Stromal cell of bone marrow (primary cell): ENCODE measurements at regions not wholly inside any gene's neighbourhood (a gene's known extent, or its start where the extent isn't known, plus 50 kb on each side); places are given as distances from the start of the nearest gene placed in this dataset.
A peak's percentile ranks its signal among the peaks of the same experiment; 100 is the strongest.

Source experiments
- DNase-seq: peaks from one replicate; pipeline ENCODE4 v3.0.0-alpha.2; 2012; ENCODE audit warnings: low read depth

DNA sequence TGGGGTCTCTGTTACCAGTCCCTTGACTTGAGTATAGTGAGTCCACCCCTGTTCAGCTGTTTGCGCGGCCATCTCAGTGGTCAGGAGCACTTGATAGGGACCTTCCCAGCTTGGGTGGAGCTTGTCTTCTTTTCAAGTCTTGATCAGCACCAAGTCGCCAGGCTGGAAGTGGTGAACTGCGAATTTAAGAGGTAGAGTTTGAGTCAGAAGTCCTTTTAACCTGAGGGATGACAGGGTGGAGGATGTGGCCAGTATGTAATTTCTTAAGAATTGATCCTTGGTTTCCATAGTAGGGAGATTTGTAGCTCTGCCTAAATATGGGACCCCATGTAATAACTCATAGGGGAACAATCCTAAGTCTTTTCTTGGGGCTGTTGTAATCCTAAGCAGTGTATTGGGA lies 86.3 kb upstream of the XCR1 start:
- no peak for DNase-seq

DNA sequence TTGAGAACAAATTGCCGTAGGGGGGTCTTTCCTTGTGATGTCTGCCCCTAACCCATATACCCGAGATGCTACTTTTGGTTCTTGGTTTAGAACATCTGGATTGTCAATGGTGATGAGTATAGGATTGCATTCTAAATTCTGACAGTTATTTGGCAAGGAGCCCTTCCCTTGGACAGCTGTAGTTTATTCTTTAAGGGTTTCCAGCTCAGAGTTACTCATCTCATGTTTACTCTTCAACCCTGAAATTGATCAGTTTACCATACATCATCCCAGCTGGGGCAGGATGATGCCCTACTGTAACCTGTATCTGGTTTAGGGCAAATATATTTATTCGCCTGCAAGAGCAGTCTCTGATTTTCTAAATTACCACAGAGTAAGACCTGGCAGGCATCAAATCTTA lies 85.7 kb upstream of the XCR1 start:
- no peak for DNase-seq

DNA sequence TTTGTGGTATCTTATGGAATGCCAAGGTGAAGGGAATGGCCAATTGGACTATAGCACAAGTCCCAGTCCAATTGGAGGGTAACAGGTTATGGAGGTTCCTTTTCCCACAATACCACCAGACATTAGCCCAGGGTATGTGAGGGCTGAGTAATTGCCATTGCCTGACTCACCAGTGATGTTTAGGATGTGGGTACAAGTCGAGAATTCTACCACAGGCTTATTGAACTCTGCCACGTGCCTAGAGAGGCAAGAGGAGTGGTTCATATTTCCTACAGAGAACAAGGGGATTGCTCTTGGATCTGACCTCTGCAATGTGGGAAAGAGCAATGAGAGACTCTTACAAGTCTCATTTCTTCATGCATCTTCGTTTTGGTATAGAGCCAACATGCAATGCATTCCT lies 85.0 kb upstream of the XCR1 start:
- no peak for DNase-seq

DNA sequence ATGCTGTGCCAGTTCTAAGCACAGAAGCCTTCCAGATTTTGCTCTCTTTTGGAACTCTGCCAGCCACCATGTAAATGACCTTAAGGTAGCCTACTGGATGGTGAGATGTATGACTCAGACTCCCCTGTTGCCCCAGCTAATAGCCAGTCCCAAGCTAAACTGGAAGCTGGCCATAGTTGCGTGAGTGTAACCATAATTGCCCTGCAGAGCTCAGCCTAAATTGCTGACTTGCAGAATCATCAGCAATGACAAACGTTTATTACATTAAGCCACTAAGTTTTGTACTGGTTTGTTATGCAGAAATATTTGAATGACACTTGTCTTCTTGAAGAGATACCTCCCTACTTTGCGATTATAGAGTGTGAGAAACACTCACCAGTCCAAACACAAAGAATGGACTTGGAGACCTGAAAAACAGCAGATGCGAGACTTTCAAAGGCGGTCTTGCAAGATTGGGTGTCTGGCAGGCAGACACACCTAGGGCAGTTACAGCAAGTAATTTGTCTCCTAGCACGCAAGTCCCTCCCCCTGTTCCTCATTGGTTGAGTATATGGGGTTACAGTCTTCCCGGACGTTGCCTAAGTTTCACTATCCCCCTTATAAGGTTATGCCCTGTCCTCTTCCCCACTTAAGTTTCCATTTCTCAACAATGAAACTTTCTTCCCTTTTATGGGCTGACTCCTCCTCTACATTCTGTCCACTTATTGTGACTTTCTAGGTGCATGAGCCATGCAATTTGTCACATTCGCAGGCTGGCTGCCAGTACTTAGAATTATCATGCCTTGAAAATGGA lies 83.6 kb upstream of the XCR1 start:
- peak; percentile 93 for DNase-seq

DNA sequence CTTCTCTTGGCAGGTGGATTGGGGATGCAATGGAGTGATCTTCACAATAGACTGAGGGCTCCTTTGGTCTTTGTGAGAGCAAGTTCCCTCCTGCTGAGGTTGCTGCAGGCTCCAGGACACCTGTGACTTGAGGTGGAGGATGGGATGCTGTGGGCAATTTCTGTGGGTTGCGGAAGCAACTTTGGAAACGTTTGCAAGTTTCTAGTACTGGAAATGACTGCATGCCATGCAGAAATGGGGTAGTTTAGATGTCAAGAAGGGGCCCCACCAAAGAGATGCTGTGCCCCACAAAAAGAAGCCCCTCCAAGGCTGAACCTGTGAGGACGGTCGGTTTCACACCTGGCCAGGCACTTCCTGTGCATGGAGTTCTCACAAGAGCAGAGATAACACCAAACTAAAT lies 80.4 kb upstream of the XCR1 start:
- no peak for DNase-seq

DNA sequence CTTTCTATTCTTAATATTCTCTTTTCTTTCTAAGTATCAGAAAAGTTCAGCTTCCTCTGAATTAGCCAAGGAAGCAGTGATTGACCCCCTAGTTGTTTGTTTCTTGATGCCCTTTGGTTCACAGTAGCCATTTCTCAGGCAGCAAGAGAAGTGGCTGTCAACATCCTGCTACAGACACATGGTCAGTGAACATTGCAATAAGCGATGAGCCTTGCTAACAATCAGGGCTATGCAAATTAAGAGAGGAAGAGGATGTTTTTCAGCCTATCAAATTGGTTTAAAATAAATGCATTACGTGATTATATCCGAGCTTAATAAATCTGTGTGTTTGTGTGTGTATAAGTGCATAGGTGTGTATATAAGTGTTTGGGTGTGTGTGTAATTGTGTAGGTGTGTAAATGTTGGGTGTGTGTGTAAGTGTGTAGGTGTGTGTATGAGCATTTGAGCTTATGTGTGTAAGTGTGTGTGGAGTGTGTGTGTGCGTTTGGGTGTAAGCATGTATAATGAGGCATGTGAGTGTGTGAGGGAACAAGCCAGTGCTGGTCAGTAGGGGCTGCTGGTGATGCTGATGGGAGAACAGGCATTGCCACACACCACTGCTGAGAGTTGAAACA lies 78.1 kb upstream of the XCR1 start:
- DNase-seq = no peak

DNA sequence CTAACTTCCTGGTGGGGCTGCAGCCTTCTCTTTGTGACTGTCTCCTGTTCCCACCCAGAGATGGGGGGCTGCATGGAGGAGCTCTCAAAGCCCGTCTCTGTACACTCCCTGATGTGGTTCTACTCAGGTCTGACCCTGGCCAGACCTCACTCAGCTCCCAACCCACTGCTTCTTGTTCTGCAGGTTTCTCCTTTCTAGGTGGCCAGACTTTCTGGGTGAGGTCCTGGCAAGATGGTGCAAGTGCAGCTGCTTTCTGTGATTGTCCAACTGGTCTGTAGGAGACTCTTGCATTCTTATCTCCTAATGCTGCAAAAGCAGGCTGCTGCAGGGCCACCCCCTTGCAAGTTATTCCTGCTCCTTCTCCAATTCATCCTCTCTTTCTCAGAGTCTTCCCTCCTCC lies 77.4 kb upstream of the XCR1 start:
- DNase-seq = no peak

DNA sequence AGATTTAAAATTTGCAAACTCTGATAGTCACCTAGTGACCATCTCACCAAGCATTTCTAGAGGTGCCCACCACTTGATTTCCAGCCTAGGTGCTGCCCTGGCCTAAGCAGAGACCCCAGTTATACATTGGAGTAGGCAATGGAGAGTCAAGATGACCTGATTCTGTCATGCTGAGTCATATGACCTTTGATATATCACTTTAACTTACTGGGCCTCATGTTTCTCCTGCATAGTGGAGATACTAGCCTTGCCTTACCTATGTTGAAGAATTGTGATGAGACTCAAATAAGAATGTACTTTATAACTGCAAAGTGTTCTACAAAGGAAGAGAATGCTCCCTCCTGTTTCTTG lies 75.5 kb upstream of the XCR1 start:
- no peak for DNase-seq

DNA sequence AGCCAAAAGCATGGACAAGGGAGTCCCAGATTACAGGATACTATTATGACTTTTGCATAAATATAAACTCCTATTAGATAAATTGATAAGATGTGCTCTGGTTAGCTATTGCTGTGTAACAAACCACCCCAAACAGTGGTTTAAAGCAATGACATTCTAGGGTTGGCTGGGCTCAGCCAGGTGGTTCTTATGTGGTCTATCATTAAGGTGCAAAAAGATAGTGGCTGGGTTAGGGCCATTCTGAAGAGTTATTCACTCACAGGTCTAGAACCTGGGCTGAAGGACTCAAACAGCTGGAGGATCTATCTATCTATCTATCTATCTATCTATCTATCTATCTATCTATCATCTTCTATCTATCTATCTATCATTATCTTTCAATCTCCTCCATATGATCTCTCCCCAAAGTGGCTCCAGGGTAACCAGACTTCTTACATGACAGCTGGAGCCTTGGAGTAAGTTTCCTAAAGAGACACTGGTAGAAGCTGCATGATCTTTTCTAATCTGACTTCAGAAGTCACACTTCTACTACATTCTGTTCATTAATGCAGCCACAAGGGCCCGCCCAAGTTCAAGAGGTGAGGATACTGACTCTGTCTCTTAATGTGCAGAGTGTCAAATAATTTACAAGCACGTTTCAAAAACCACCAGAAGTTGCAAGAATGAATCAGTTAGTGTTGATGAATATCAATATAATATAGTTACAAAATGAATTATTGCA lies 74.9 kb upstream of the XCR1 start:
- DNase-seq = no peak

DNA sequence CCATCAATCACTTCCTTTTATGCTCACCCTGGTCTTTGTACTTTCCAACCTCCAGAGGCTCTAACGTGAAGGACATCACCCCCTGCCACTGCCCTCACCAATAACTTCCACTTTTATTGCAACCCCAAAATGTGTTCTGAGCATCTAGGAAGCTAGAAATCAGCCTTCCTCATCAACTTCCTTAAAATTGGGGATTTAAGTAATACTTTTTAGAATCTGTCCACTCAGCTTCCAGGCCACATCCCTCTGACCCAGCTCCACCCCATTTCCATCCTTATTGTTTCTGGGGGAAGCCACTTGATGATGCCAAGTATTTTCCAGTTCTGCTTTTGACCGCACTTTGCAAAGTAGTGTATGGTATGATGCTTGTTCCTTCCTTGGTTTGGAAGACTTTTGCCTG lies 73.5 kb upstream of the XCR1 start:
- no peak for DNase-seq

DNA sequence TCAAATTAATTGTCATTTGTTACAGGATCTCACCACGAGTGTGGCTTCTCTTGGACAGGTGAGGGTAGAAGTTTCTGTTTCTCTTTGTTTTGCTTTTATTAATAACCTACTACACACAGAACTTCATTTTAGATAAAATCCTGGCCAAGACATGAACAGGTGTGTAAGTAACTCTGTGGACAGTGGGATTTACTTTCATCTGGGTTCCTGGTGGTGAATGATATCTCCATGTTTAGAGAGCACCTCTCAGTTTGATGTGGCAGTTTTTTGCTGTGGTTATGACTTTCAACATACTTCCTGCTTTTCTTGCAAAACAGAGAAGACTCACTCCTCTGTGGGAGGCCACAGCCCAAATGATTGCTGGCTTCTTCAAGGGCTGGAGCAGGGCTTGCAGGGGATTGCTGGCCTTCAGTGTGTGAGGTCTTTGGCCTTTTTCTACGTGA lies 71.1 kb upstream of the XCR1 start:
- DNase-seq = peak; percentile 78

DNA sequence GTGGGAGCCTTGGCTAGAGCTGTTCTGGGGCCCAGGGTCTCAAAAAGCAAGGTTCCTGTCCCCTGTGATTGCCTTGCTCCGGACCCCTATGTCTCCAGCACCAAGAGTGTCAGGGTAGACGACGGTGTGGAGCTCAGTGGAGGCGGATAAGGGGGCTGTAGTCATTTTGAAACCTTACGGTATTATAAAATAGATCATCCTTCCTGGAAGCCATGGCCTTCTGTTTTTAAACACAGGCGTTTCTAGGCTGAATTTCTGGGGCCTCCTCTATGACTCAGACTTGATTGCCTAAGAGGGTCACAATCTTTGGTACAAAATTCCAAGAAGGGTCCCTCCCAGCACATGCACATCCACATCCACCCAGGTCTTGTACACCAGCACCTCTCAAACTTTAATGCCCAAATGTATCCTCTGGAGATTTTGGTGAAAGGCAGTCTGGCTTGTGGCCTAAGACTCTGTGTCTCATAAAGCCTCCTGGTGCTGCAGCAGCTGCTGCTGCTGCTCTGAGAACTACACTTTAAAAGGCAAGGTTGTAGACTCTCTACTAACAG lies 70.5 kb upstream of the XCR1 start:
- peak; percentile 89 for DNase-seq

DNA sequence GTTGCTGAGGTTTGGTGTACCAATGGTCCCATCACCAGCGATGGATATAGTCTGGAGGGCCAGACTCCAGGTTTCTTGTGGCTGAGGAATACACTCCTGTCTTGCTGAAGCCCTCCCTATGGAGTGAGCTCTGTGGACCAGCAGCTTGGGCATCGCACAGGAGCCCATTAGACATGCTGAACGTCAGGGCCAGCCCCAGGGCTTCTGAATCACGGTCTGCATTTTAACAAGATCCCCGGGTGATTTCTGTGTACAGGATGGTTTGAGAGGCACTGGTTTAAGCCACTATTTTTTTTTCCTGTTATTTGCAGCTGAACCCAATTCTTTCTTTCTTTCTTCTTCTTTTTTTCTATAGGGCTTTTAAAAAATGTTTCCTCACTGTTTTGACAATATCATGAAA lies 69.5 kb upstream of the XCR1 start:
- DNase-seq = no peak

DNA sequence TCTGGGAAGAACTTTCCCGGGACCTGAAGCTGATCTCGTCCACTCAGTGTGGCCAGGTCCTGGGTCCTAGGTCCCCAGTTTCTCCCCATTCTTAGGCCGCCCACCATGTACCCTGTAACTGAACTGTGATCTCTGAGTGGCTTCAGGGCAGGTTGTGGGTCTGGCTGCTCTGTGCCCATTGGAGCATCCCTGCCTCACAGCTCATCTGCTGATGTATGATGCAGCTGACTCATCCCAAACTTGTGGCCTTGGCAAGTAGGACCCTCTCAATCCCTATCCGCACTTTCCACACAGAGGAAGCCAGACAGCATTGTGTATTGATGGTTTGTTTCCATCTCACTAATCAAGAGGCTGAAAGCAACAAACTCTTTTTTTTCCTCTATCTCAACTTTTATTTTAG lies 69.1 kb upstream of the XCR1 start:
- DNase-seq = no peak

DNA sequence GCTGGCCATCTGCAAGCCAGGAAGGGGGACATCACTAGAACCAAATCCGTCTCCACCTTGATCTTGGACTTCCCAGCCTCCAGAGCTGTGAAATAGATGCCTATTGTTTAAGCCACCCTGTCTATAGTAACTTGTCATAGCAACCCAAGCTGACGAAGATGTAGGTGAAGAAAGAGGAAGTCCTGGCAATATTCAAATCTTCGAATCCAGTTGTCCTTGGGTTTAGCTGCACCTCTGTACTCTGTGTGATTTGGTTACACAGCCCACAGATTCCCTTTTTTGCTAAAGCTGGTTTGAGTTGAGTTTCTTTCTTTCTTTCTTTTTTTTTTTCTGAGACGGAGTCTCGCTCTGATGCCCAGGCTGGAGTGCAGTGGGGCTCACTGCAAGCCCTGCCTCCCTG lies 68.0 kb upstream of the XCR1 start:
- no peak for DNase-seq

DNA sequence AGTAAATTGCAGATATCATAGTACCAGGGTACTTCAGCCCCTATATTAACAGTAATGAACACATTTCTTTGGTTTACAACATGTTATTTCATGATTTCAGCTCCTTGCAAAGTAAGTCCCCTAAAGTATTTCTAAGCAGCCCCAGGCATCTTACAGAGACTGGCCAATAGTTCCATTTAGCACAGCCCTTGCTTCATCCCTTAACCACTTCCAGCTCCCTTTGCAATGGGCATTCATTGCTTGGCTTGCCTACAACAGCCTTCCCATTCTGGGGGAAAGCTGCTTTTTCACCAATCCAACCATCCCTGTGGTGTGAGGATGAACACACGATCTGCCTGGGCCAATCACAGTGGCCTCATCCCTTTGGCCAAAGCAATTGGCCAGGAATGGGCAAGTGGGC lies 67.2 kb upstream of the XCR1 start:
- no peak for DNase-seq

DNA sequence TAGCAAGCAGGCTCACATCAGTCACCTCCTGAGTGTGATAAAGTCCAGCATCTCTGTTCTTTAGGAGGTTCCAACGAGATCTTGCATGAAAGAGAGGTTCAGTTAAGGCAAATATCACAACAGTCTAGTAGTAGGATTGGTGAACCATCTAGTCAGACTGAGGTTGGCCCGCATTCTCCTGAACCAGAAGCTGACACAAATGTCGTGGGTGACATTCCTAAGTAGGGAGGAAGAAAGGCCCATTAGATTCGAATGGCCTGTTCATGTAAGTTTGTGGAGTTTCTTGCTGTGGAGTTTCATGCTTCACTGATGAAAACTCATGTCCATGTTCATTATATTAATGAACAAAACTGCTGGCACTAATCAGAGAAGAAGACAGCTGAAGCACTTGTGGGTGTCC lies 66.7 kb upstream of the XCR1 start:
- no peak for DNase-seq

DNA sequence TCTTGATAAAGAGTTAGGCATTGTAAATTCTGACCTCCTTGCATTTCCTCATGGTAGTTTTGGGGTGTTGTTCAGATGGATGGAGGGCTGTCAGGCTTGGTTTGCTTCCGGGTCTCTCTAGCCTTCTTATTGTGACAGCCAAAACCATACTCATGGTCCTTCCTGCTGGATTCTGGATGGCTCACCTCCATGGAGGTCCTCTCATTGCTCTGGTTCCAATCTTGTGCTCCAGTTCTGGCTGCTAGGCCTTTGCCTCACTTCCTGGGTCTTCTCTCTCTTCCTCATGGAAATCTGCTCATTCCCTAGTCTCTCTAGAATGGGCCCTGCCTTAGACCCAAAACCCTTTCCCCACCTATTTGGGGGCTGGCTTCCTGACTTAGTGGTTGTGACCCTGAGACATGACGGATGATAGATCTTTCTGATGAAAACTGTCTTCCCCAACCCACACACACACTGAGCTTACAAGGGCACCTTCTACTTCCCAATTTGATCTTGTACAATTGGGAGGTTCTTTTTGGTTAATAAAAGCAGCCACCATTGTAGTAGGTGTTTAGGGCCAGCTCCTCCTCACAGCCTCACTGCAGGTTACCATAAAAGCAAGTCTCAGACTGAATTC lies 66.2 kb upstream of the XCR1 start:
- DNase-seq = no peak

DNA sequence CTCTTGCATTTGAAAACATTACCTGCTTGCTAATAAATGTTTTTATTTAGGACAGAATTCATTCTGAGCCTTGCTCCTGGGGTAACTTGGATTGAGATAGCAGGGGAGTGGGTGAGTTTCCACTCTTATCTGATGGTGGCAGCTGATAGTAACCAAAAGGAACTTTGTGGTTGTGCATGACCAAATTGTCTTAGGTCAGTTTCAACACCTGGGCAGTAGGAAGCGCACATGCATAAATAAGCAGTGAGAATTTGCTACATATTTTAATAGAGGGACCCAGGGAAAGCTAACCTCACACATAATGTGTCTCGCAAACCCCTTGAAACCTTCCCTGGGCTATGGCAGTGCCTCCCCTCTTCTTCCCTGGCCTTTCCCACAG lies 65.4 kb upstream of the XCR1 start:
- DNase-seq = no peak

DNA sequence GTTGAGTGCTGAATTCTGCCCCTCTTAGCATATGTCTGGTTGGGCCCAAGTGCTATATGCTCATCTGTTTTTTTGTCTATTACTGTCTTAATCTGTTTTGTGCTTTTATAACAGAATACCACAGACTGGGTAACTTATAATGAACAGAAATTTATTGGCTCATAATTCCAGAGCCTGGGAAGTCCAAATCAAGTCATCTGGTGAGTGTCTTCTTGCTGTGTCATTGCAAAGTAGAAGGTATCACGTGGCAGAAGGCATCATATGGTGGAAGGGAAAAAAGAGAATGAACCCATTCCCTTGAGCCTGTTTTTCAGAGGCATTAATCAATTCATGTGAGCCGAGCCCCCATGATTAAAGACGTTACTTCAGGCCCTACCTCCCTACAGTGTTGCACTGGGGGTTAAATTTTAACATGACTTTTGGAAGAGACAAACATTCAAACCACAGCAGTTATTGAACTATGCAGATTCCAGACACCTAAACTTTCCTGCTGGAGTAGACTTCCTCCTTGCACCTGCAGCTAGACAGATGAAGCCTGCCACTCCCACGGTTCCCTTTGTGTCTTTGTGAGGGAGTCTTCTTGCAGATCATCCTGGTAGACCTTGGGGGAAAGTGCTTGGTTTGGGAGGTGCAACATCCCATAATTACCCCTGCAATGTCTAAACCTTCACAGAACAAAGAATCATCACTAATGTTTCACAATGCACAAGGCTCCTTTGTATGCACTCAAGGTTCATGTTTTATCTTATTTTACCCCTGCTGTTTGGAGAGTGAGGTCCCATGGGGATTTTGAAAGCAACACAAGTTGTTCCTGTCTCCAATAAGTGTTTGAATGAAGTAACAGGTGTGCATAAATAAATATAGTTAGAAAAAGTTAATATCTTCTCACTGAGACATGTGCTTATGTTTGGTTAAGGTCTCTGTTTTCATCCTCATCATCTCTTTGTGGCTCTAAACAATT lies 64.7 kb upstream of the XCR1 start:
- no peak for DNase-seq

DNA sequence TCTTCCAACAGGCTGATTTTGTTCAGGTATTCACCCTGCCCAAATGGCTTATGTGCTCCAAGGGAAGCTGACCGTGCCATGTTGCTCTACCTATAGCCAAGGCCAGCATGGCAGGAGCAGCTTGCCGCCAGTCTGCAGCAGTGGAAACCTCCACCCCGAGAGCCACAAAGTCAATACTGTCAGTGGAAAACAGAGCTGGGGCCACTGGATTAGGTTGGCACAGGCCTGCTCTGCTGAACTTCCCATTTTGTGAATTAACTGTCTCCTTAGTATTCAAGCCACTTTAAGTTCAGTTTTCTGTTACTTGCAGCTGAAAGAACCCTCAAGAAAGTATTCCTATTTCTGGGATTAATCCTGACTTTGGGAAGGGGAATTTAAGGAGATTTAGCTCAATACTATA lies 63.8 kb upstream of the XCR1 start:
- DNase-seq = no peak

DNA sequence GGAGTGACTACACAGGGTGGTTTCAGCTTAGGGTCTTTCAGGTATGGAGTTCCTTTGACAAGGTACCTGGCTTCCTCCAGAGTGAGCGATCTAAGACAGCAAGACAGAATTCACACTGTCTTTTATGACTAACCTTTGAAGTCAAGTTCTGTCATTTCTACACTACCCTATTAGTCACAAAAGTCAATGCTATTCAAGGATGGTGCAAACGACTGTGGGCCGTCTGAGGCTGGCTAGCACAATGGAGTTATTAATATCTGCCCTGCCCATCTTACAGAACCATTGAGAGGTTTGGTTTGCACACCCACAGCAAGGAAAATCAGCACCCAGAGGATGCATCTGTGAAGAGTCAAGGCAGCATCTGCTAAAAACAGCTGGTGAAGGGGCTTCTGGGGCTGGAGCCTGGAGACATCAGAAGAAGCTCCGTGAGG lies 62.9 kb upstream of the XCR1 start:
- no peak for DNase-seq
